HG03196 (cell line): ENCODE measurements at regions not wholly inside any gene's neighbourhood (a gene's known extent, or its start where the extent isn't known, plus 50 kb on each side); places are given as distances from the start of the nearest gene placed in this dataset.
"Not testable (repeated sequence)": the region's sequence is repeated elsewhere in the genome, so short reads cannot be mapped to it uniquely, and the experiment has no call there.

Experiments
- ATAC-seq: cut with Tn5 transposase; IDR thresholded peaks from one replicate; pipeline ENCODE4 v1.9.1; 2021; ENCODE audit not compliant: unreplicated experiment

DNA sequence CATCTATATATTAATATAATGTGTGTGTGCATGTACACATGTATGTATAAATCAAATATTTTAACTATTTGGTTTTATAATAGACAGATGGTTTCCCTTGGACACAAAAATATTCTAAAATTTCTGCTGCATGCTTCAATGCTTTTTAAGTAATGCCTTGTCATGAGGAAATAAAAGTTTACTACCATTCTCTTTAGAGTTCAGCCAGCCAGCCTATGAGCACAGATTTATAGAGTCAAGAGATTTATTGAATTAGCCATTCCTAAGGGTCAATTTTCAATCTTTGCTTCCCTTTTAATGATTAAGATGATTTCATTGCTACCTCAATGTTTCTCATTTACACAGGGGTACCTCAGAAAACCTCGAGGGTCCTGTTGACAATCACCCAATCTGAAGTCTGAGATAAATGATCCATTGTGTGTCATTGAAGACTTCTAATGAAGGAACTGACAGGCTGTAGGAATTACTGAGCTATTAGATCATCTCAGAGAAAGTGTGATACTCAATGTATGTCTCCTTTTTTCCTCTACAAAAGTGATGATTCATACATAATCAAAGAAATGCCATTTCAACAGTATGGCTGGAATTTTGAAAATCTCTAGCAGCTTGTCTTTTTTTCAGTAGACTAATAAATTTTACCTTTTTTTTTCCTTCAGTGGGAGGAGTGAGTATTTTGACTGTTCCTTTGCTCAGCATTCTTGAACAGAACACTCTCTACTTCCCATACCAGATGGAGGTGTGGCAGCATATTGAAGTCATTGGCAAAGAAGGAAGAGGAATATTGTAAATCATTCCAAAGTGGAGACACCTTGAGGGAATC, 222.6 kb upstream of the PCDH18 start:
- no peak for ATAC-seq

DNA sequence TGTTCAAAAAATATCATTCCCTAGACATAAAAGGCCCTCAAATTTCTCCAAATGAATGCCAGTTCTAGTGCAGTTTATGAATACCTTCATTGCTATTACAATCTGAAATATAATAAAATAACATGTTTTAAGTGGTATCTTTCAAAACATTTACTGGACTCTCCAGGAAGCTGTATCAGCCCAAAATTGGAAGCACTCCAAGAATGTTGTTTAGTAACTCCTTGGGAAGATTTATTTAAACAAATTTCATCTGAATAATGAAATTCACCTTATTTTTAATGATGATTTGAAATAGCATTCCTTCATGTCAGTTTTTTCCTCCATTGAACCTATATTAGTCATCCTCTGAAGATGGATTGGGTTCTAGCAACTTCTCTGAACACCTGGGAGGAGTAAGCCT, 217.2 kb upstream of the PCDH18 start:
- ATAC-seq: no peak

DNA sequence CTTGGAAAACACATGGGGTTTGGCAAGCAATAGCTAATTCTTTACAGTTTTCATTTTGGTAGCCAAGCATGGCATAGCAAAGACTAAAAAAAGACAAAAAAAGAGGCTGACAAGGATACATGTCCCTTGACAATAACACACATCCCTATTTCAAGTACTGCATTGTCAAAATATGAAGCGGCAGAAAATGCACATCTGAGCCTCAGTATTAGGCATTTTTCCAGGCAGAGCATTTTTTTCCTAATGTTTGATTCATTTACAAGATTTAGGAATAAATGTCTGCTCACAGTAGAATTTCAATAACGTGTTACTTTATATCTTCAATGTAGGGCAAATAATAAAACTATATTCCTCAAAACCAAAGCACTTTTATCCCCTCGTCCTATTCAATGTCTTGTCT, 216.3 kb upstream of the PCDH18 start:
- no peak for ATAC-seq

DNA sequence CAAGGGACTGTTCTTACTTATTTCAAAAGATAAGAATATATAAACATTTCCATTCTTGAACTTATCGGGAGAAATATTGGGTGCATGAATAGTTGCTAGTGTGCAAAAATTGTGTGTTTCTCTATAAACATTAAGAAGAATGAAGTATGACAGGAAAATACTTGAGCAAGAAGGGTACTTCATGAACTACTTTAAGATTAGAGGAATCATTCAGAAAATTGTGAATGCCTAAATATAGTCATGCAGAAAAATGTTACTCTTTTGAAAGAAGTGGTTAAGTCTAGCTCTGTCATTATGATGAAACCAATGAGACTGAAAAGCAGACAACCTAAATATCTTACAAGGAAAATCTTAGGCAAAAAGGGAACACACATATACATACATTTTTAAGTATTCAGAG, 207.8 kb upstream of the PCDH18 start:
- no peak for ATAC-seq

DNA sequence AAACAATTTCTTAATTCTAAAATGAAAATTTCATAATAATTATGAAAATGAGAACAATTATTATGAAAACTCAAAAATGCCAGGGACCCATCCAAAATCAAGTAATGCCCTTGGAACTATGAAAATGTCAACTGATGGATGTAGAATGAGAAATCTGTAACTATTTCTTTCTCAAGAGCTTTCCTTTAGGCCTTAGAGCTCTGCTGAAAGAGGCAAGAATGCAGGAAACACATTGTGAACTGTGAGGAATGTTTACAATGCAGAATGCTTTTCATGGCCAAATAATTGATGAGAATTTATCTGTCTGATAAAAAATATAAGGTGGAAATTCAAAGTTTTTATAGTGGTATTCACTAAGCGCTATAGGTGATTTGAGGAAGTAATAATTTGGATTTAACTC, 207.1 kb upstream of the PCDH18 start:
- ATAC-seq: no peak

DNA sequence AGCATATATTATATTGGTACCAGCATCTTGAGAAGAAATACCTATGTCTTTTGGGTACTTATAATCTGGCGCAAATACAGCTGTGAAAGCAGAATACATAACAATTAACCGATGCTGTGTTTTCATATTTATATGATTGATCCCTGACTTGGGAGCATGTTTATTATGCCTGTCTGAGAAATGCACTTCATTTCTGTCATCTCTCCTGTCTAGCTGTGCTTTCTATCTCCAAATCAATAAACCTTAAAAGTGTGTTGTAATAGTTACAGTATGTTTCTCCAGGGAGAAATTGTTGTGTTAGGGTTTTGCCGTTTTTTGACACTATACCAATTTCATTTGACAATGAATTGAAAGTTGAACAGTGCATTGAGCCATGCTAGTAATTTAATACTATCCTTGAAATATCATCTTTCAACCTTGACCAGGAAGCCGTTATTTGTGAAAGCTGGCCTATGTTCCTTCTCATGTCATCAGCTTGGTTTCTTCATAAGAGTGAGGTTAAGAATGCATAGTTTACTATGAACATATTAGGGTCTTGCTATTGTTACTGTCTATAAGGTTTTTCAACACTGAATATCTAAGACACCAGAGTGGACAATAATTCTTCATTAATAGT, 206.2 kb upstream of the PCDH18 start:
- no peak for ATAC-seq

DNA sequence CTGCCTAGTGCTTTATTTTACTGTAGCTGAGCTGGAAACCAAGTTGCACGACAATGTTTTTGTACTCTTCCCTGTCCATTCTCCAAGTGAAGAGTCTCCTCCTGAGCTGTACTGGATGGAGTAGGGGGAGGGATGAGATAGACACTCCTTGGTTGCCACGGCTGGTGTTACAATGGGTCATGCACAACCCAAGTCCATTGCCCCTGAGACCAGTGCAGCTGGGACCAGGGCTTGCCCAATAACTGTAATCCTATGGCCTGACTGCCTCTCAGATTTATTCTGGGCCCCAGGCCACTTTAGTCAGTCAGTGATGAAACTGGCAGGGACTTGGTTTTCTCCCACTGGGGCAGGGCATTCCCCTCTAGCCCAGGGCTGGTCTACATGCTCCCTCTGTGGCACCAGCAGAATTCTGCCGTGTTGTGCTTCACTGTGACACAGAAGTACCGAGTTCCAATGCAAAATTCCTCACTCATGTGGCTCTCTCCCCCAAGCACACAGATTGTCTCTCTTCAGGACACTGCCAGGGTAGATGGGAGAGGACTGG, 203.3 kb upstream of the PCDH18 start:
- ATAC-seq: no peak

DNA sequence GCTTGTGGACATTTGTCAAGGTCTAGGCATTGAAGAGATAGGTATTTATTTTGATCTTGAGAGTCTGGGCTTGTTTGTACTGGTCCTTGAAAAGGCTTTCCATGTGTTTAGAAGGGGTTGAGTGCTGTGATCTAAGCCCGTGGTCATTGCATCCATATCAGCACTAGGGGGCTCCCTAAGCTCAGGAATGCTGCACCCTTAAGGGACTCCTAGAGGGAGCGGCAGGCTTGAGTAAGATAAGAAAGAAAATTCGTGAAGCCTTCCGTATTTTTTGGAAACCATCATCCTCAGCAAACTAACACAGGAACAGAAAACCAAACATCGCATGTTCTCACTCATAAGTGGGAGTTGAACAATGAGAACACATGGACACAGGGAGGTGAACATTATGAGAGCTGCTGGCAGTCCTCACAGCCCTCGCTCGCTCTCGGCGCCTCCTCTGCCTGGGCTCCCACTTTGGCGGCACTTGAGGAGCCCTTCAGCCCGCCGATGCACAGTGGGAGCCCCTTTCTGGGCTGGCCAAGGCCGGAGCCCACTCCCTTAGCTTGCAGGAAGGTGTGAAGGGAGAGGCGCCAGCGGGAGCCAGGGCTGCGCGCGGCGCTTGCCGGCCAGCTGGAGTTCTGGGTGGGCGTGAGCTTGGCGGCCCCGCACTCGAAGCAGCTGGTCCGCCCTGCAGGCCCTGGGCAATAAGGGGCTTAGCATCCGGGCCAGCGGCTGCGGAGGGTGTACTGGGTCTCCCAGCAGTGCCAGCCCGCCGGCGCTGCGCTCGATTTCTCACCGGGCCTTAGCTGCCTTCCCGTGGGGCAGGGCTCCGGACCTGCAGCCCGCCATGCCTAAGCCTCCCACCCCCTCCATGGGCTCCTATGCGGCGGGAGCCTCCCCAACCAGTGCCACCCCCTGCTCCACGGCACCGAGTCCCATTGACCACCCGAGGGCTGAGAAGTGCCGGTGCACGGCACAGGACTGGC, 201.2 kb upstream of the PCDH18 start:
- ATAC-seq: not testable (repeated sequence)

DNA sequence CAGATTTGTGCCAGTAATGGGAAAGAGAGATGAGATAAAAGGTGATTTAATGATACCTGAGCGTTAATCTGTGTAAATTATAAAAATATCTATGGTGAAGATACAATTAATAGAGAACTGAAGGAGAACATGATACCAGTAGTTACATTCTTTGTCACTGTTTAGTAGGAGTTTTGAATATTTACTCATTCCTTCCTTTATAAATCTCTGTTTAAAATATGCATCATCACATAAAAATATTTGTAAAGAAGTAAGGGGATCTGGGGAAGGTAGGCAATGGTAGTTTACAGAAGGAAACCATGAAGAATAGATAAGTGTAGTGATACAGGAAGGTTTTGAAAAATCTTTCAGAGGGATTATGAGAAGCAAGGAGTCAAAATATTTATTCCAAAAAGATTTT, 190.6 kb upstream of the PCDH18 start:
- no peak for ATAC-seq

DNA sequence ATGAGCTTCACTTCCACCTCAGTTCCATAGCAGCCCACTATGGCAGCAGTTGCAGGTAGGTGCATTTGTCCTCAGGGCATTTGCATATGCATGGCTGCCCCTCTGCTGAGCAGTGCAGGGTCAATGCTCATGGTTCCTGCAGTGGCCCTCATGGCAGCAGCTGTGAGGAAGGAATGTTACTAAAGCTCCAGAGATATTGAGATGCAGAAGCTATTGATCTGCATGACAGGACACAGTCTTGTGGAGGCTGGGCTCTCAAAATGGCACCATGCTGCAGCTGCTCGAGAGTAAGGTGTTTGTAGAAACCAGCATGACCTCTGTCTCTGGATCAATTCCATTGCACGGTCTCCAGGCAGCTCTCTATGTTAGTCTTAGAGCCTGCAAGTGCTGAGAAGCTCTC, 179.2 kb upstream of the PCDH18 start:
- ATAC-seq: no peak

DNA sequence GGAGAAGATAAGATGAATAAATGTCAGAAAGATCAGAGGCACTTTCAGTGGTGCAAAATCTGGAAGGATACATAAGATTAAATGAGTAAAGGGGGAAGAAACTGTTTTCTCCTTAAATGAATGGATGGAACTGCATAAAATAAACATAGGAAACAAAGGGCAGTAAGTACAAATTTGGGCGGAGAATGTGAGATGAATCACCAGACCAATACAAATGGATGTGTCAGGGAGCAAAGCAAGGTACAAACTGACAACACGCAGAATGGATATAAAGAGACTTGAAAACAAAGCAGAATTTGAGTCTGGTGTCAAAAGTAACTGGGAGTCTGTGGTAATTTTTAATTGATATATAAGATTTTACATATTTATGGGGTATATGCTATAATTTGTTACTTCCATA, 175.3 kb upstream of the PCDH18 start:
- ATAC-seq: no peak

DNA sequence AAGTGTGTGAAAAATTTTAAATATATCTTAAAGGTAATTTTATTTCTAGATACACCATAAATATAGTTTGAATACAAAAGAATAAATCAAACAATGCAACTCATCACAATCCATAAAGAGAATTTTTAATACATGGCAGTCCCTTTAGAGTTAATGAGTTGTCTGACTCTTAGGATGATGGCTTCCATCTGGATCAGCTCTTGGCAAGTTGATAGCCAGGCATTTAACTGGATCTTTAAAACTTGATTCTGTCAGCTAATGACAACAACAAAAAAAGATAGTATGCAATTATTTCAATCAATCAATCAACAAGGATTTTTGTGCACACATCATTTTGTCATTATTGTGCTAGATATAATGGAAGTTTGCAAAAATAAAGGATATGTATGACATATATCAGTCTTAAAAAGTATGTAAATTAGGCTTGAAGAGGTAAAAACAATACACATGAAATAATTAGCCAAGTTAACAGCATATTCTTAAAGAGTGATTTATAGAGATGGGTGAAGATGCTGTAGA, 174.9 kb upstream of the PCDH18 start:
- no peak for ATAC-seq

DNA sequence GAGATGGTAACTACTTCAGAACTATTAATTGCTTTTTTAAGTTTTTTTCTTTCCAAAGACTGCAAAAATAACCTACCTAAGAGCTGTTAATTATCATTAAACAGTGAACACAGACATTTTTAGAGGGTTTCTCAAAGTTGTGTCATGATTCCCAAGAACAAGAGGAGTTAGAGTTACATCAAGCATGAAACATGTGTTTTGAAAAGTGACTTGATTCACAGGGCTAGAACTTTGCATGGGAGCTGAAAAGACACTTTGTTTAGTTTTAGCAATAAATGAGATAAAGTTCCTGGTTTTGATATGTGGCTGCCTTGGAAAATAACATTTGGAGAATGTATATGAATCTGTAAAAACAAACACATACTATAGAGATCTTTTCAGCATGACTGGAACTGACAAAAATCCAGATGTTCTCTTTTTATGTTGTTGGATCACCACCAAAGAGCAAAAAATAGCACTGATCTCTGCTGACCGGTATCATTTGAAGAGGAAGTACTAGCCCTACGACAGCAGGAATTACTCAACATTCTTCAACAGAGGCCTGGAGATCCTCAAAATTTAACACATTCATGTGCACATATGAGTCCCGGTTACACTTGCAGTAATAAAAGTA, 173.0 kb upstream of the PCDH18 start:
- ATAC-seq: no peak

DNA sequence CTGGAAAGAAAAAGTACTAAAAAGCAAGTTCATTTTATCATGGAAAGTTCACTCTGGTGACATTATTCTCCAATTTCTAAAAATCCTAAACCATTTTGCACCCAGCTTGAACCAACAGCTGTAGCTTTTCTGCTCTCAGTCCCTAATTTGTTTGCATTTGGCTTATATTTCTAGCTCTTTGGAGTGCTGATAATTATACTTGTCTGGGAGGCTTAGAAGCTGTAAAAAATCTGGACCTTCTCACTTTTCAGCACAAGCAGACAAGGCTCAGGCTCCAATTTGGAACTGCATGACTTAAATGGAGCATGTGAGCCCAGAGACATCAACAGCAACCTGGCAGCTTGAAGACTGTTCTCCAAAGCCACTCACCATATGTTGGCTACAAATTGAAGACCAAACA, 170.9 kb upstream of the PCDH18 start:
- ATAC-seq: no peak

DNA sequence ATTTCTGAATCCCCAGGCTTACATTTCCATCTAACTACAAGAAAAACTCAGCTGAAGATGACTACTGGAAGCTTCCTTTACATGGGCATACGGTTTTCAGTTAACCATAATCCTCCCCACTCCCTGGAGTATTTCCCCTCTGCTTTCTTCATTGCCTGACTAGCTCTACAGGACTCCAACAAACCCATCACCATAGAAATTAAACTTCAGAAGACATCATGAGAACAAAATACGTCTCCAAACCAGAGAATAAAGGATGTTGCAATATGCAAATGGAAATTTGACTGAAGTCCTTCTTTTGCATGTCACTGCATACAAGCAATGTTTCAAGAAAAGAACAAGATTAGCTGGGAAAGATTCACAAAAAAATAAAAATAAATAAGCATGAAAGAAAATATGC, 170.2 kb upstream of the PCDH18 start:
- ATAC-seq: no peak

DNA sequence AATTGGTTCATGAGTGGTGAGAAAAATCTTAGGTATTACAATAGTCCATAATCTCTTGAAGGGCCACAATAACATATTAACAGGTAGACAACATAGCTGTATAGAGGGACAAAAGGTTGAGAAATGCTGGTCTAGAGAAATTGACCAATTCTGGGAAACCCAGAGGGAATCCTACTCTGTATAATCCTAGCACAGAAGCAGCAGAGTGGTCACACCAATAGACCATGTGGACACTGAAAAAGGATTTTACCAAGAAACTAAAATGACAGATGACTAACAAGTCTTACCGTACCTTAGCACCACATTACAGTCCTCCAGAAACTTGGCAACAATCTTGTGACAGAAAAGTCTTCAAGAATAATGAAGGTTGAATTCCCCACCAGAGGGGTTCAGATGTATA, 169.1 kb upstream of the PCDH18 start:
- ATAC-seq: no peak

DNA sequence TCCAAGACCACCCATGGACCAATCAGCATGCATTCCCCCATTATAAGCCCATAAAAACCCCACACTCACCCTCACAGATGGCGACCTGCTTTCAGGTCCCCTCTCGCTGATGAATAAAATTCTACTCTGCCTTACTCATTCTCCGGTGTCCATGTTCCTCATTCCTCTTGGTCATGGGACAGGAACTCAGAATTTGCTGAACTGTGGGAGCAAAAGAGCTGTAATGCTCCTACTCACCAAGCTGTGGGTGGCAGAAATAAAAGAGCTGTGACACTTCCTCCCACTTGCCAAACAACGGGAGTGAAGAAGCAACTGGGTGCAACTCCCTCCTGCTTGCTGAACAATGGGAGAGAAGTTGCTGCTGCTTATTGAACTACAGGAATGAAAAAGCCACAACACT, 168.5 kb upstream of the PCDH18 start:
- ATAC-seq: no peak

DNA sequence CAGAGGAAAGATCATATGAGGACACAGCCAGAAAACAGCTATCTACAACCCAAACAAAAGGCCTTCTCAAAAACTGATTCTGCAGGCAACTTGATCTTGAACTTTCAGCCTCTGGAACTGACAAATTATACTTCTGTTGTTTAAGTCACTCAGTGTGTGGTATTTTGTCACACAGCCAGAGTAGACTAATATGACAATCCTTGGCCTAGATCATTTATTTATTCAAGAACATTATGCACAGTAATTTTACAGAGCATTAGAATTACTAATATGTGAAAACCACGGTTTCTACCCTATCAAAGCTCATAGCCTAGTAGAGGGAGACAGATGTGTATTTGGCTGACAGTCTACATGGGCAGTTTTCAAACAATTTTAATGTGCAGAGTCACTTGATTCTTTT, 167.8 kb upstream of the PCDH18 start:
- ATAC-seq: no peak

DNA sequence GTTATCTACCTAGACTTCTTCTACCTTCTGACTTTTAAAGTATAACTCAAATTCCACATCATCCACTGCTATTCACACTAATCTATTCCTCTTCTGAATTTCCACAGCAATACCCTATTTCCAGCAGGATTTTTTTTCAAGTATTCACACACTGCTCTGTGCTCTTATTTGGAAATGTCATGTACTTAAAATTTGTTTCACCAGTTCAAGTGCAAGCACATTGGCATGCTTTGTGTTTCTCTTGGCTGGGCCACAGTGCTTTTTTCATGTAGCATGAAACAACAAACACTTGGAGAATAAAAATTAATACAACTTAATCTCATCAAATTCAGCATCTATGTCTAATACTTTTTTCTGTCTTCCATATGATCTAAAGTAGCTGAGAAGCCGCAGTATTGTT, 161.8 kb upstream of the PCDH18 start:
- no peak for ATAC-seq

DNA sequence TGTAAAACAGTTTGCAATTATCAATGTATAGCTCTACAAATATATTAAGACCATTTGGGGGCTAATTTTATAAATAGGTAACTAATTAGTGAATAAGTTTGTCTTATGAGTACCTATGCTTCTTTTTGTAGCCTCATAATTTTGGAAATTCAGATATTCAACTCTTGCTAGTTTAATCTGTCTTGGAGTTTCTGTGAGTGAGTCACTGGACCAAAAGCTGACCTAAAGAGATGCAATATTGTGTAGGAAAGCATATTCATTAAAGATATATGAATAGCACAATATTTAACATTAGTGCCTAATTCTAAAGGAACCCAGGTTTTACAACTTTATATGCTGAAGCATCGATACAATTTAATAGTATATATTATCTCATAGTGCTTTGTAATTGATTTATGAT, 161.3 kb upstream of the PCDH18 start:
- ATAC-seq: no peak

DNA sequence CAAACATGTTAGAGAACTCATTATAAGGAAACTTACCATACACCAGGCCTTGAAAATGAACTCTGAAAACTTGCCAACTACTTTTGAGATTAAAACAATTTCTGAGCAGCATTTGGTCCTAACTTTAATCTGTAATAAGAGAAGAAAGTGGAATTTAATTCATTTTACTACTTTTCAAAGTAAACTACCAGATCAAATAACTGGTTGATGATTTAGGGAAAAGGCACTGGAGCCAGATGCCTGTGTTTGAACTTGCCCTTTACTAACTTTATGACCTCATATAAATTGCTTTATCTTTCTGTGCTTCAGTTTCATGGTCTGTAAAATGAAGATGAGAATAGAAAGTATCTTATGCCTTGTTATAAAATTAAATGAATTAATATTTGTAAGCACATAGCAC, 159.9 kb upstream of the PCDH18 start:
- ATAC-seq: no peak
